H9 (cell line): ENCODE measurements at regions not wholly inside any gene's neighbourhood (a gene's known extent, or its start where the extent isn't known, plus 50 kb on each side); places are given as distances from the start of the nearest gene placed in this dataset.

Experiments
- DNase-seq: peaks from one replicate; pipeline ENCODE4 v3.0.0-alpha.2; 2017
- H2AFZ ChIP-seq: one replicate; pipeline ENCODE4 v1.6.1; 2013; ENCODE audit warnings: mild to moderate bottlenecking, low read length, control low read depth, moderate library complexity
- H2AK5ac ChIP-seq: 2 replicates; pipeline ENCODE4 v1.6.1; 2013; ENCODE audit warnings: low read length, control low read depth, mixed read lengths; ENCODE audit not compliant: insufficient read length
- H2BK120ac ChIP-seq: one replicate; pipeline ENCODE4 v1.6.1; 2013; ENCODE audit warnings: low read depth, mild to moderate bottlenecking, low read length, control low read depth, inconsistent platforms; ENCODE audit not compliant: poor library complexity, severe bottlenecking
- H2BK12ac ChIP-seq: 2 replicates; pipeline ENCODE4 v1.6.1; 2013; ENCODE audit warnings: low read length, control low read depth, mixed read lengths, low read depth; ENCODE audit not compliant: insufficient read length
- H2BK15ac ChIP-seq: 2 replicates; pipeline ENCODE4 v1.6.1; 2013; ENCODE audit warnings: low read depth, low read length, control low read depth
- H2BK20ac ChIP-seq: one replicate; pipeline ENCODE4 v1.6.1; 2013; ENCODE audit warnings: low read depth, mild to moderate bottlenecking, low read length, control low read depth, inconsistent platforms; ENCODE audit not compliant: poor library complexity, severe bottlenecking
- H2BK5ac ChIP-seq: 2 replicates; pipeline ENCODE4 v1.6.1; 2013; ENCODE audit warnings: low read length, control low read depth, mixed read lengths; ENCODE audit not compliant: insufficient read length
- H3K14ac ChIP-seq: 2 replicates; pipeline ENCODE4 v1.6.1; 2013; ENCODE audit warnings: low read length, control low read depth; ENCODE audit not compliant: insufficient read depth
- H3K18ac ChIP-seq: 2 replicates; pipeline ENCODE4 v1.6.1; 2013; ENCODE audit warnings: low read depth, mild to moderate bottlenecking, mixed read lengths, low read length, control low read depth; ENCODE audit not compliant: insufficient read length
- H3K23ac ChIP-seq: 2 replicates; pipeline ENCODE4 v1.6.1; 2013; ENCODE audit warnings: low read length, control low read depth, mixed read lengths, low read depth; ENCODE audit not compliant: insufficient read length
- H3K23me2 ChIP-seq: 2 replicates; pipeline ENCODE4 v1.6.1; 2013; ENCODE audit warnings: low read depth, mild to moderate bottlenecking, mixed read lengths, low read length, control low read depth; ENCODE audit not compliant: insufficient read length, poor library complexity, severe bottlenecking
- H3K27ac ChIP-seq: 2 replicates; pipeline ENCODE4 v1.5.1; 2013; ENCODE audit warnings: low read length, control low read depth, mixed read lengths, low read depth; ENCODE audit not compliant: insufficient read length
- H3K27me3 ChIP-seq: 2 replicates; pipeline ENCODE4 v1.6.1; 2013; ENCODE audit warnings: low read length, control low read depth, inconsistent platforms; ENCODE audit not compliant: insufficient read depth
- H3K4ac ChIP-seq: 2 replicates; pipeline ENCODE4 v1.6.1; 2013; ENCODE audit warnings: low read depth, mild to moderate bottlenecking, control low read depth, inconsistent platforms, low read length, moderate library complexity
- H3K4me1 ChIP-seq: 2 replicates; pipeline ENCODE4 v1.6.1; 2013; ENCODE audit warnings: low read length, control low read depth, inconsistent platforms; ENCODE audit not compliant: insufficient read depth
- H3K4me2 ChIP-seq: 2 replicates; pipeline ENCODE4 v1.6.1; 2013; ENCODE audit warnings: low read length, control low read depth, mixed read lengths; ENCODE audit not compliant: insufficient read length, insufficient read depth
- H3K56ac ChIP-seq: 2 replicates; pipeline ENCODE4 v1.6.1; 2013; ENCODE audit warnings: low read depth, mild to moderate bottlenecking, mixed read lengths, low read length, control low read depth; ENCODE audit not compliant: insufficient read length
- H3K79me1 ChIP-seq: 2 replicates; pipeline ENCODE4 v1.6.1; 2013; ENCODE audit warnings: low read depth, mild to moderate bottlenecking, moderate library complexity, low read length, control low read depth, inconsistent platforms; ENCODE audit not compliant: insufficient read depth, poor library complexity, severe bottlenecking
- H3K79me2 ChIP-seq: 2 replicates; pipeline ENCODE4 v1.6.1; 2013; ENCODE audit warnings: low read length, control low read depth, inconsistent platforms; ENCODE audit not compliant: insufficient read depth
- H3K9ac ChIP-seq: 2 replicates; pipeline ENCODE4 v1.6.1; 2013; ENCODE audit warnings: low read length, control low read depth, mixed read lengths; ENCODE audit not compliant: insufficient read length; ENCODE audit errors: extremely low read depth
- H3K9me3 ChIP-seq: one replicate; pipeline ENCODE4 v1.6.1; 2013; ENCODE audit warnings: low read depth, low read length, inconsistent platforms; ENCODE audit not compliant: control insufficient read depth
- H3T11ph ChIP-seq: one replicate; pipeline ENCODE4 v1.6.1; 2013; ENCODE audit warnings: mild to moderate bottlenecking, low read length, control low read depth, inconsistent platforms
- H4K20me1 ChIP-seq: one replicate; pipeline ENCODE4 v1.6.1; 2013; ENCODE audit not compliant: control insufficient read depth, insufficient read length, insufficient read depth
- H4K5ac ChIP-seq: 2 replicates; pipeline ENCODE4 v1.6.1; 2013; ENCODE audit warnings: low read depth, mild to moderate bottlenecking, mixed read lengths, low read length, control low read depth; ENCODE audit not compliant: insufficient read length
- H4K8ac ChIP-seq: replicated peaks from 2 replicates; pipeline ENCODE4 v1.6.1; 2013; ENCODE audit warnings: low read length, control low read depth, mixed read lengths, low read depth; ENCODE audit not compliant: insufficient read length
- H4K91ac ChIP-seq: 2 replicates; pipeline ENCODE4 v1.6.1; 2013; ENCODE audit warnings: low read depth, mild to moderate bottlenecking, moderate library complexity, mixed read lengths, low read length, control low read depth; ENCODE audit not compliant: insufficient read length
- H3K27ac Mint-ChIP-seq, 3 experiments: 2 replicates in 2 of 3; 3 replicates in 1 of 3; pipeline ENCODE4 v1.8.0; 2020 to 2021; ENCODE audit warnings: mixed read lengths in 3 of 3, mild to moderate bottlenecking in 1 of 3, moderate library complexity in 1 of 3
- H3K27me3 Mint-ChIP-seq: 2 replicates; pipeline ENCODE4 v1.8.0; 2021; ENCODE audit warnings: low read depth, mild to moderate bottlenecking, moderate library complexity, mixed read lengths
- H3K36me3 Mint-ChIP-seq, 3 experiments: 2 replicates in 2 of 3; 3 replicates in 1 of 3; pipeline ENCODE4 v1.8.0; 2020 to 2021; ENCODE audit warnings: low read depth in 3 of 3, mixed read lengths in 3 of 3; ENCODE audit not compliant: insufficient read depth in 1 of 3
- H3K4me1 Mint-ChIP-seq, 2 experiments: 2 replicates each; pipeline ENCODE4 v1.8.0; 2020; ENCODE audit warnings: mixed read lengths in 2 of 2
- H3K4me3 Mint-ChIP-seq, 2 experiments: 2 replicates in 1 of 2; 3 replicates in 1 of 2; pipeline ENCODE4 v1.8.0; 2020 to 2021; ENCODE audit warnings: mild to moderate bottlenecking in 2 of 2, mixed read lengths in 2 of 2, moderate library complexity in 1 of 2
- H3K9me3 Mint-ChIP-seq, 2 experiments: 2 replicates in 1 of 2; 3 replicates in 1 of 2; pipeline ENCODE4 v1.8.0; 2020; ENCODE audit warnings: mild to moderate bottlenecking in 2 of 2, mixed read lengths in 2 of 2, moderate library complexity in 1 of 2
- CTCF ChIP-seq: fragments of 200-600 bp; sonication (generic); conservative IDR thresholded peaks from 3 replicates; pipeline ENCODE4 v1.8.0; 2021; ENCODE audit warnings: antibody characterized with exemption, mild to moderate bottlenecking
- WGBS: extraction: QIAGEN DNeasy Blood & Tissue Kit; methylation state at CpG from one replicate; pipeline ENCODE4 v1.1.7; 2013; ENCODE audit warnings: missing lambda C conversion rate, low lambda C conversion rate, mixed read lengths; ENCODE audit not compliant: insufficient read length; ENCODE audit errors: extremely low coverage; 5-methylcytosine and 5-hydroxymethylcytosine counted together

GRCh38 chr2:76256458-76257088 is 545.9 kb upstream of the GCFC2 start:
- no peak overlapping the region for H3K56ac ChIP-seq
- H2AFZ ChIP-seq, result no peak overlapping the region

More at GRCh38 chr2:76256458-76257088, 545.9 kb upstream of the GCFC2 start:
- DNase-seq, result no peak
- no peaks in the 10 kb centered on the region for H3K27me3 Mint-ChIP-seq
- no peaks in the 10 kb centered on the region for H3K36me3 Mint-ChIP-seq
- no peak overlapping the region for H3K4me3 Mint-ChIP-seq
- Histone ChIP-seq H3K79me2 (no peaks in the 10 kb centered on the region), H3T11ph (no peak overlapping the region), H4K20me1 (no peaks in the 10 kb centered on the region), H2BK20ac (no peak overlapping the region), H3K14ac (no peak overlapping the region), H2BK5ac (no peak overlapping the region), H2BK120ac (no peak overlapping the region), H3K4ac (no peak overlapping the region), H2BK12ac (no peak overlapping the region), H3K9me3 (no peaks in the 10 kb centered on the region), H3K23ac (no peak overlapping the region), H3K27me3 (no peaks in the 10 kb centered on the region), H3K18ac (no peak overlapping the region), H2AK5ac (no peak overlapping the region), H3K4me2 (no peak overlapping the region), H2BK15ac (no peak overlapping the region), H3K9ac (no peak overlapping the region), H3K4me1 (no peaks in the 10 kb centered on the region), H3K23me2 (no peaks in the 10 kb centered on the region), H4K5ac (no peak overlapping the region), H4K91ac (no peak overlapping the region), H3K27ac (no peak overlapping the region), H4K8ac (no peak overlapping the region), H3K79me1 (no peaks in the 10 kb centered on the region)
- H3K9me3 Mint-ChIP-seq, result no peaks in the 10 kb centered on the region
- no CpG with 5 or more reads among the region's 3 CpGs for WGBS
- TF ChIP-seq CTCF, result no peak
- H3K27ac Mint-ChIP-seq, result no peak overlapping the region
- H3K4me1 Mint-ChIP-seq, result no peaks in the 10 kb centered on the region
